ENCODE measurements at regions not wholly inside any gene's neighbourhood (a gene's known extent, or its start where the extent isn't known, plus 50 kb on each side); places are given as distances from the start of the nearest gene placed in this dataset.
"Not testable (repeated sequence)": the region's sequence is repeated elsewhere in the genome, so short reads cannot be mapped to it uniquely, and the experiment has no call there.

- DNase-seq (ENCODE audit: low read depth in 2 of 2), result no peak
Observed at GRCh38 chr2:228526687-228527086, 345.2 kb upstream of the SPHKAP start.

- DNase-seq (ENCODE audit: low read depth in 2 of 2), result no peak
Observed at GRCh38 chr2:228522977-228523376, 341.5 kb upstream of the SPHKAP start.

- no peak for DNase-seq (ENCODE audit: low read depth in 2 of 2)
Observed at GRCh38 chr2:228522276-228522675, 340.8 kb upstream of the SPHKAP start.

- no peak for DNase-seq (ENCODE audit: low read depth in 2 of 2)
Observed at GRCh38 chr2:228519561-228519960, 338.1 kb upstream of the SPHKAP start.

- DNase-seq (ENCODE audit: low read depth in 2 of 2), result no peak
Observed at GRCh38 chr2:228516019-228516418, 334.5 kb upstream of the SPHKAP start.

- not testable (repeated sequence) for DNase-seq (ENCODE audit: low read depth in 2 of 2)
Observed at GRCh38 chr2:228513480-228513879, 332.0 kb upstream of the SPHKAP start.

- DNase-seq (ENCODE audit: low read depth in 2 of 2), result no peak
Observed at GRCh38 chr2:228509021-228509420, 327.5 kb upstream of the SPHKAP start.

- no peak for DNase-seq (ENCODE audit: low read depth in 2 of 2)
Observed at GRCh38 chr2:228507870-228508269, 326.4 kb upstream of the SPHKAP start.

- DNase-seq (ENCODE audit: low read depth in 2 of 2), result no peak
Observed at GRCh38 chr2:228507231-228507824, 325.8 kb upstream of the SPHKAP start.

GRCh38 chr2:228503731-228504130, 322.2 kb upstream of the SPHKAP start:
- DNase-seq (ENCODE audit: low read depth in 2 of 2), result no peak

GRCh38 chr2:228493852-228494251, 312.4 kb upstream of the SPHKAP start:
- no peak for DNase-seq (ENCODE audit: low read depth in 2 of 2)

GRCh38 chr2:228479014-228479413, 297.5 kb upstream of the SPHKAP start:
- DNase-seq (ENCODE audit: low read depth in 2 of 2), result no peak

- no peak for DNase-seq (ENCODE audit: low read depth in 2 of 2)
Observed at GRCh38 chr2:228474466-228474865, 293.0 kb upstream of the SPHKAP start.

- no peak for DNase-seq (ENCODE audit: low read depth in 2 of 2)
Observed at GRCh38 chr2:228469721-228470120, 288.2 kb upstream of the SPHKAP start.

GRCh38 chr2:228466851-228467250, 285.4 kb upstream of the SPHKAP start:
- no peak for DNase-seq (ENCODE audit: low read depth in 2 of 2)

GRCh38 chr2:228465408-228465807, 283.9 kb upstream of the SPHKAP start:
- DNase-seq (ENCODE audit: low read depth in 2 of 2), result no peak

GRCh38 chr2:228458364-228458763, 276.9 kb upstream of the SPHKAP start:
- no peak for DNase-seq (ENCODE audit: low read depth in 2 of 2)

- no peak for DNase-seq (ENCODE audit: low read depth in 2 of 2)
Observed at GRCh38 chr2:228447266-228447915, 265.9 kb upstream of the SPHKAP start.

- no peak for DNase-seq (ENCODE audit: low read depth in 2 of 2)
Observed at GRCh38 chr2:228446734-228447133, 265.2 kb upstream of the SPHKAP start.

- no peak for DNase-seq (ENCODE audit: low read depth in 2 of 2)
Observed at GRCh38 chr2:228444161-228444560, 262.7 kb upstream of the SPHKAP start.

- DNase-seq (ENCODE audit: low read depth in 2 of 2), result no peak
Observed at GRCh38 chr2:228433721-228434120, 252.2 kb upstream of the SPHKAP start.

- DNase-seq (ENCODE audit: low read depth in 2 of 2), result no peak
Observed at GRCh38 chr2:228432116-228432515, 250.6 kb upstream of the SPHKAP start.

GRCh38 chr2:228430986-228431385, 249.5 kb upstream of the SPHKAP start:
- DNase-seq (ENCODE audit: low read depth in 2 of 2), result no peak

All from dermis microvascular lymphatic vessel endothelial cell (primary cell).